ENCODE measurements at regions not wholly inside any gene's neighbourhood (a gene's known extent, or its start where the extent isn't known, plus 50 kb on each side); places are given as distances from the start of the nearest gene placed in this dataset.
A peak's percentile ranks its signal among the peaks of the same experiment; 100 is the strongest.

DNA sequence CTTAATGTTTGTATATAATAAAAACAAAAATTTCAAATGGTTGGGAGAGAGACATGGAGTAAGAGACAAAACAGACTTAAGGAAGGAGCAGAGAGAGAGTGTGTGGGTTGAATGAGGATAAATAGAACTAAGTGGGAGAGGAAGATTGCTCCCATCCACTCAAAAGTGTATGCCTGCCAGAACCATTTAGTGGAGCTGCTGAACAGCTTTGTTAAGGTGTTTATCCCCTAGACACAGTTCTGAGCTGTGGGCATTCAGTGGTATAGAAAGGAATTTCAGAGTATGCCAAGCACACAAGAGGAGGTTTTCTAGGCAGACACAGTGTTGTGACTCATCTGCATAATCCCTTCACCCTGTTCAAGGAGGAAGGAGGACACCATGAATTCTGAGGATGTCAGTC, 508.6 kb upstream of the EPHA5 start:
- no peaks in the 10 kb centered on the region for H3K36me3 Mint-ChIP-seq (ENCODE audit: low read depth, unreplicated experiment)
- TF ChIP-seq EZH2 (IDR thresholded peaks at IDR 0.05; ENCODE audit: insufficient read depth, low read length) = no peak
- TF ChIP-seq, protein P1, sequence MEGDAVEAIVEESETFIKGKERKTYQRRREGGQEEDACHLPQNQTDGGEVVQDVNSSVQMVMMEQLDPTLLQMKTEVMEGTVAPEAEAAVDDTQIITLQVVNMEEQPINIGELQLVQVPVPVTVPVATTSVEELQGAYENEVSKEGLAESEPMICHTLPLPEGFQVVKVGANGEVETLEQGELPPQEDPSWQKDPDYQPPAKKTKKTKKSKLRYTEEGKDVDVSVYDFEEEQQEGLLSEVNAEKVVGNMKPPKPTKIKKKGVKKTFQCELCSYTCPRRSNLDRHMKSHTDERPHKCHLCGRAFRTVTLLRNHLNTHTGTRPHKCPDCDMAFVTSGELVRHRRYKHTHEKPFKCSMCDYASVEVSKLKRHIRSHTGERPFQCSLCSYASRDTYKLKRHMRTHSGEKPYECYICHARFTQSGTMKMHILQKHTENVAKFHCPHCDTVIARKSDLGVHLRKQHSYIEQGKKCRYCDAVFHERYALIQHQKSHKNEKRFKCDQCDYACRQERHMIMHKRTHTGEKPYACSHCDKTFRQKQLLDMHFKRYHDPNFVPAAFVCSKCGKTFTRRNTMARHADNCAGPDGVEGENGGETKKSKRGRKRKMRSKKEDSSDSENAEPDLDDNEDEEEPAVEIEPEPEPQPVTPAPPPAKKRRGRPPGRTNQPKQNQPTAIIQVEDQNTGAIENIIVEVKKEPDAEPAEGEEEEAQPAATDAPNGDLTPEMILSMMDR (IDR thresholded peaks at IDR 0.05; ENCODE audit: insufficient read depth, low read depth, low read length) = no peak
- H3K79me2 ChIP-seq (ENCODE audit: insufficient read depth, low read length) = no peaks in the 10 kb centered on the region
- peak overlapping the region; percentile 38 for H2AFZ ChIP-seq (ENCODE audit: low read depth, low read length)
- H3K27me3 Mint-ChIP-seq (ENCODE audit: low read depth, unreplicated experiment) = no peaks in the 10 kb centered on the region
- no peaks in the 10 kb centered on the region for H3K4me1 ChIP-seq (ENCODE audit: insufficient read depth, low read length)
- H4K20me1 ChIP-seq (ENCODE audit: insufficient read depth, low read length) = no peaks in the 10 kb centered on the region
- H3K36me3 ChIP-seq (ENCODE audit: insufficient read depth, low read length) = no peaks in the 10 kb centered on the region
- H3K27ac ChIP-seq (ENCODE audit: low read depth, low read length) = peak overlapping the region; percentile 37
- no peaks in the 10 kb centered on the region for H3K9me3 ChIP-seq (ENCODE audit: insufficient read depth, low read depth, low read length)
- peak; percentile 74 for DNase-seq (ENCODE audit: low read depth)
- H3K27ac Mint-ChIP-seq (ENCODE audit: unreplicated experiment) = peak overlapping the region; percentile 8
- H3K4me3 ChIP-seq (ENCODE audit: insufficient read depth, low read depth, low read length) = no peak overlapping the region
- H3K9ac ChIP-seq (ENCODE audit: low read length) = peak overlapping the region; percentile 18
- peak overlapping the region; percentile 37 for H3K4me2 ChIP-seq (ENCODE audit: low read length)
- H3K27me3 ChIP-seq (ENCODE audit: insufficient read depth, low read length) = no peaks in the 10 kb centered on the region
- H3K4me3 Mint-ChIP-seq (ENCODE audit: unreplicated experiment) = no peak overlapping the region
- H3K4me1 Mint-ChIP-seq (ENCODE audit: low read depth, unreplicated experiment) = peaks cover 6% of the 10 kb centered on the region
- peaks cover 3% of the 10 kb centered on the region for H3K9me3 Mint-ChIP-seq (ENCODE audit: unreplicated experiment)
- FAIRE-seq = no peak

GRCh38 chr4:66169341-66169740, 499.1 kb upstream of the EPHA5 start:
- H3K4me3 Mint-ChIP-seq (ENCODE audit: unreplicated experiment) = no peak overlapping the region
- no peak overlapping the region for H2AFZ ChIP-seq (ENCODE audit: low read depth, low read length)
- no peak for FAIRE-seq

DNA sequence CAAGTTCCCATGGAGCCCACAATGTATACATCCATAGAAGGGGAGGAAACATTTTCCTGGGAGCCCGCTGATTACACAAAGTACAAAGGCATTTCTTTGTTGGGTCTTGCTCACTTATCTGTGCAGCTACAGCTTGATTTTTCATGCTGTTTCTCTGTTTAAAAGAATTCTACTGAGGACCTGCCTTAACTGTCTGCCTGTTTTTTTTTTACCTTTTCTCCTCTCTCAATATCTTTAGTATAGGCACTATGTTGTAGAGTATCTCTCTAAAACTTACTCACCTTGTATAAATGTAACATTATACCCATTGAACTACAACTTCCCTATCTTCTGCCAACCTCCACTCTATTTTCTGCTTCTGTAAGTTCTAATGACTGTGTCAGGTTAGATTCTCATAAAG, 494.6 kb upstream of the EPHA5 start:
- Histone ChIP-seq H3K9ac (ENCODE audit: low read length) (no peak overlapping the region), H3K79me2 (ENCODE audit: insufficient read depth, low read length) (no peaks in the 10 kb centered on the region), H4K20me1 (ENCODE audit: insufficient read depth, low read length) (no peaks in the 10 kb centered on the region), H3K4me3 (ENCODE audit: insufficient read depth, low read depth, low read length) (no peak overlapping the region), H2AFZ (ENCODE audit: low read depth, low read length) (no peak overlapping the region), H3K4me2 (ENCODE audit: low read length) (no peak overlapping the region), H3K27me3 (ENCODE audit: insufficient read depth, low read length) (no peaks in the 10 kb centered on the region), H3K27ac (ENCODE audit: low read depth, low read length) (no peak overlapping the region), H3K4me1 (ENCODE audit: insufficient read depth, low read length) (no peaks in the 10 kb centered on the region), H3K36me3 (ENCODE audit: insufficient read depth, low read length) (no peaks in the 10 kb centered on the region), H3K9me3 (ENCODE audit: insufficient read depth, low read depth, low read length) (no peaks in the 10 kb centered on the region)
- Mint-ChIP-seq H3K27ac (ENCODE audit: unreplicated experiment) (no peak overlapping the region), H3K9me3 (ENCODE audit: unreplicated experiment) (peaks cover 4% of the 10 kb centered on the region), H3K4me3 (ENCODE audit: unreplicated experiment) (no peak overlapping the region), H3K36me3 (ENCODE audit: low read depth, unreplicated experiment) (no peaks in the 10 kb centered on the region), H3K4me1 (ENCODE audit: low read depth, unreplicated experiment) (no peaks in the 10 kb centered on the region), H3K27me3 (ENCODE audit: low read depth, unreplicated experiment) (no peaks in the 10 kb centered on the region)
- FAIRE-seq = no peak
- DNase-seq (ENCODE audit: low read depth) = no peak
- TF ChIP-seq EZH2 (IDR thresholded peaks at IDR 0.05; ENCODE audit: insufficient read depth, low read length) = no peak
- TF ChIP-seq, protein P1 (IDR thresholded peaks at IDR 0.05; ENCODE audit: insufficient read depth, low read depth, low read length) = no peak

More at GRCh38 chr4:66169341-66169740, 499.1 kb upstream of the EPHA5 start:
- H3K27me3 ChIP-seq (ENCODE audit: insufficient read depth, low read length) = no peaks in the 10 kb centered on the region
- H3K79me2 ChIP-seq (ENCODE audit: insufficient read depth, low read length) = no peaks in the 10 kb centered on the region
- no peaks in the 10 kb centered on the region for H3K36me3 Mint-ChIP-seq (ENCODE audit: low read depth, unreplicated experiment)
- H3K9ac ChIP-seq (ENCODE audit: low read length) = no peak overlapping the region
- no peaks in the 10 kb centered on the region for H3K36me3 ChIP-seq (ENCODE audit: insufficient read depth, low read length)
- no peaks in the 10 kb centered on the region for H3K9me3 ChIP-seq (ENCODE audit: insufficient read depth, low read depth, low read length)
- no peak overlapping the region for H3K4me3 ChIP-seq (ENCODE audit: insufficient read depth, low read depth, low read length)
- no peak overlapping the region for H3K27ac Mint-ChIP-seq (ENCODE audit: unreplicated experiment)
- DNase-seq (ENCODE audit: low read depth) = peak; percentile 2
- H3K4me1 ChIP-seq (ENCODE audit: insufficient read depth, low read length) = no peaks in the 10 kb centered on the region
- no peak overlapping the region for H3K27ac ChIP-seq (ENCODE audit: low read depth, low read length)
- no peaks in the 10 kb centered on the region for H3K4me1 Mint-ChIP-seq (ENCODE audit: low read depth, unreplicated experiment)
- TF ChIP-seq, protein P1 (IDR thresholded peaks at IDR 0.05; ENCODE audit: insufficient read depth, low read depth, low read length) = no peak
- TF ChIP-seq EZH2 (IDR thresholded peaks at IDR 0.05; ENCODE audit: insufficient read depth, low read length) = no peak
- H3K4me2 ChIP-seq (ENCODE audit: low read length) = no peak overlapping the region
- H3K27me3 Mint-ChIP-seq (ENCODE audit: low read depth, unreplicated experiment) = no peaks in the 10 kb centered on the region
- peaks cover 4% of the 10 kb centered on the region for H3K9me3 Mint-ChIP-seq (ENCODE audit: unreplicated experiment)
- no peaks in the 10 kb centered on the region for H4K20me1 ChIP-seq (ENCODE audit: insufficient read depth, low read length)

Measured in astrocyte (in vitro differentiated cells and primary cell).